ENCODE measurements at regions not wholly inside any gene's neighbourhood (a gene's known extent, or its start where the extent isn't known, plus 50 kb on each side); places are given as distances from the start of the nearest gene placed in this dataset.

DNA sequence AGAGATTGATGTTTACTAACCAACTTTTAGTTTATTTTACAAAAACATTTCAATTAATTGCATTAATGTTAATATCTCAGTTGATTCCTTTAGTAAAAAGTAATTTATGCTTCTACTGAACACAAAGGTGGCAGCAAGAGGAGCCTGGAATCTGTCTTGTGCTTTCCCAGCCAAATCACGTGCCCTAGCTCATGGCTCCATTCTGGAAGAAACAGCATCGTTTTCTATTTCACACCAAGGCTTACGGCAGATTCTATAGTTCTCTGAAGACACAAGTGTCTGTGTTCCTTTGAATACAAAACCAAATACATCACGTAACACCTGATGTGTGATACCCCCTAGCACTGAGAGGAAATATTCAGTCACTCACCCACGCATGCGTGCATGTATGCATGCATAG lies 346.1 kb upstream of the MIR17HG start:
- Mint-ChIP-seq H3K4me3 (ENCODE audit: unreplicated experiment) (no peak overlapping the region), H3K9me3 (ENCODE audit: unreplicated experiment) (no peaks in the 10 kb centered on the region), H3K27ac (ENCODE audit: unreplicated experiment) (no peak overlapping the region), H3K36me3 (ENCODE audit: low read depth, unreplicated experiment) (no peaks in the 10 kb centered on the region), H3K27me3 (ENCODE audit: unreplicated experiment) (no peaks in the 10 kb centered on the region), H3K4me1 (ENCODE audit: unreplicated experiment) (no peaks in the 10 kb centered on the region)
- no peak for DNase-seq (ENCODE audit: low spot score)
- TF ChIP-seq, protein P1, sequence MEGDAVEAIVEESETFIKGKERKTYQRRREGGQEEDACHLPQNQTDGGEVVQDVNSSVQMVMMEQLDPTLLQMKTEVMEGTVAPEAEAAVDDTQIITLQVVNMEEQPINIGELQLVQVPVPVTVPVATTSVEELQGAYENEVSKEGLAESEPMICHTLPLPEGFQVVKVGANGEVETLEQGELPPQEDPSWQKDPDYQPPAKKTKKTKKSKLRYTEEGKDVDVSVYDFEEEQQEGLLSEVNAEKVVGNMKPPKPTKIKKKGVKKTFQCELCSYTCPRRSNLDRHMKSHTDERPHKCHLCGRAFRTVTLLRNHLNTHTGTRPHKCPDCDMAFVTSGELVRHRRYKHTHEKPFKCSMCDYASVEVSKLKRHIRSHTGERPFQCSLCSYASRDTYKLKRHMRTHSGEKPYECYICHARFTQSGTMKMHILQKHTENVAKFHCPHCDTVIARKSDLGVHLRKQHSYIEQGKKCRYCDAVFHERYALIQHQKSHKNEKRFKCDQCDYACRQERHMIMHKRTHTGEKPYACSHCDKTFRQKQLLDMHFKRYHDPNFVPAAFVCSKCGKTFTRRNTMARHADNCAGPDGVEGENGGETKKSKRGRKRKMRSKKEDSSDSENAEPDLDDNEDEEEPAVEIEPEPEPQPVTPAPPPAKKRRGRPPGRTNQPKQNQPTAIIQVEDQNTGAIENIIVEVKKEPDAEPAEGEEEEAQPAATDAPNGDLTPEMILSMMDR (IDR thresholded peaks at IDR 0.05; ENCODE audit: unreplicated experiment): no peak

GRCh38 chr13:91014696-91015095 lies 332.8 kb upstream of the MIR17HG start:
- Mint-ChIP-seq H3K27me3 (ENCODE audit: unreplicated experiment) (no peaks in the 10 kb centered on the region), H3K4me1 (ENCODE audit: unreplicated experiment) (no peaks in the 10 kb centered on the region), H3K36me3 (ENCODE audit: low read depth, unreplicated experiment) (no peaks in the 10 kb centered on the region), H3K9me3 (ENCODE audit: unreplicated experiment) (no peaks in the 10 kb centered on the region), H3K27ac (ENCODE audit: unreplicated experiment) (peak overlapping the region; percentile 6), H3K4me3 (ENCODE audit: unreplicated experiment) (no peak overlapping the region)
- DNase-seq (ENCODE audit: low spot score): no peak
- TF ChIP-seq, protein P1 (IDR thresholded peaks at IDR 0.05; ENCODE audit: unreplicated experiment): no peak

DNA sequence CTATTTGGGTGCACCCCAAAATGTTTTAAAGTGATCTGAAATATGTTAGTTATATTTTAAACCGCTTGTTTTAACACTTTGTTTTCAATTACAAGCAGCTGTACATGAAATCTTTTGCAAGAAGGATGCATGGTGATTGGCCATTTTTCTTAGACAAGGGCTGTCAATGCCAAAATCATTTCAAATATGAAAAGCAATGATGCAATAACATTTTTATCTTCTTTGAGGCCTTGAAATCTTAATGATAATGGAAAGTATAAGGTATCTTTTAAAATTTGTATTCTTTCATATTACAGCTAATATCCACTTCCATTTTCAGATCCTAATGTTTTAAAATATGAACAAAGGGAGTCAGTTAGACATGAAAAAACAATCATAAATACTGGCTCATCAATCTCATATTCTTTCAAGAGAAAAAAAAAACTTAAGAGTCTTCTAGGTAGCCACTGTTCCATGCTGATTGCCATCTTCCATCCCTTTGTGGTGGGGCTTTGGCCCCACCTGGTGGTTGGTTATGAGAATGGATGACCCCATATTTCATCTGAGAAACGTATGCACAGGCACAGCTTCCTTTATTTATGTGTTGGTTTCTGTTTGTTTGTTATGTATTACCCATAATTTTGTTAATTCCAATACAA lies 330.3 kb upstream of the MIR17HG start:
- no peaks in the 10 kb centered on the region for H3K27me3 Mint-ChIP-seq (ENCODE audit: unreplicated experiment)
- no peaks in the 10 kb centered on the region for H3K9me3 Mint-ChIP-seq (ENCODE audit: unreplicated experiment)
- H3K36me3 Mint-ChIP-seq (ENCODE audit: low read depth, unreplicated experiment): no peaks in the 10 kb centered on the region
- no peak overlapping the region for H3K27ac Mint-ChIP-seq (ENCODE audit: unreplicated experiment)
- DNase-seq (ENCODE audit: low spot score): peak; percentile 60
- H3K4me3 Mint-ChIP-seq (ENCODE audit: unreplicated experiment): no peak overlapping the region
- H3K4me1 Mint-ChIP-seq (ENCODE audit: unreplicated experiment): no peaks in the 10 kb centered on the region
- TF ChIP-seq, protein P1 (IDR thresholded peaks at IDR 0.05; ENCODE audit: unreplicated experiment): peak; percentile 86

- no peaks in the 10 kb centered on the region for H3K9me3 Mint-ChIP-seq (ENCODE audit: unreplicated experiment)
- no peaks in the 10 kb centered on the region for H3K27me3 Mint-ChIP-seq (ENCODE audit: unreplicated experiment)
- no peak overlapping the region for H3K27ac Mint-ChIP-seq (ENCODE audit: unreplicated experiment)
- TF ChIP-seq, protein P1 (IDR thresholded peaks at IDR 0.05; ENCODE audit: unreplicated experiment): peak; percentile 20
- H3K36me3 Mint-ChIP-seq (ENCODE audit: low read depth, unreplicated experiment): no peaks in the 10 kb centered on the region
- H3K4me1 Mint-ChIP-seq (ENCODE audit: unreplicated experiment): peaks cover 1% of the 10 kb centered on the region
- no peak overlapping the region for H3K4me3 Mint-ChIP-seq (ENCODE audit: unreplicated experiment)
- no peak for DNase-seq (ENCODE audit: low spot score)
Measured at GRCh38 chr13:91017669-91018053, 329.8 kb upstream of the MIR17HG start.

GRCh38 chr13:91020461-91021034 lies 326.9 kb upstream of the MIR17HG start:
- Mint-ChIP-seq H3K36me3 (ENCODE audit: low read depth, unreplicated experiment) (no peaks in the 10 kb centered on the region), H3K27me3 (ENCODE audit: unreplicated experiment) (no peaks in the 10 kb centered on the region), H3K4me3 (ENCODE audit: unreplicated experiment) (no peak overlapping the region), H3K4me1 (ENCODE audit: unreplicated experiment) (peaks cover 12% of the 10 kb centered on the region), H3K9me3 (ENCODE audit: unreplicated experiment) (no peaks in the 10 kb centered on the region), H3K27ac (ENCODE audit: unreplicated experiment) (no peak overlapping the region)
- no peak for DNase-seq (ENCODE audit: low spot score)
- TF ChIP-seq, protein P1 (IDR thresholded peaks at IDR 0.05; ENCODE audit: unreplicated experiment): no peak
